ENCODE measurements at regions not wholly inside any gene's neighbourhood (a gene's known extent, or its start where the extent isn't known, plus 50 kb on each side); places are given as distances from the start of the nearest gene placed in this dataset.

- DNase-seq (ENCODE audit: low read depth, low spot score) (no peak), ATAC-seq (no peak), FAIRE-seq (no peak)
- Histone ChIP-seq H3K36me3 (ENCODE audit: control insufficient read depth in 2 of 2, insufficient read depth in 2 of 2, low read length in 1 of 2) (no peaks in the 10 kb centered on the region), H3K79me2 (ENCODE audit: control insufficient read depth, insufficient read depth, low read length) (no peaks in the 10 kb centered on the region), H3K9ac (ENCODE audit: control insufficient read depth, insufficient read depth, low read length) (no peak overlapping the region), H3K27me3 (replicated peaks in 1 of 2; ENCODE audit: control insufficient read depth in 2 of 2, insufficient read depth in 2 of 2, low read length in 1 of 2) (no peaks in the 10 kb centered on the region), H3K4me2 (ENCODE audit: control insufficient read depth, insufficient read depth) (no peak overlapping the region), H2AFZ (ENCODE audit: control insufficient read depth, low read depth, low read length) (no peak overlapping the region), H3K9me3 (replicated peaks; ENCODE audit: control insufficient read depth, insufficient read depth, low read length) (no peaks in the 10 kb centered on the region), H3K27ac (ENCODE audit: control insufficient read depth, insufficient read depth) (no peak overlapping the region), H3K4me3 (no peak overlapping the region), H3K4me1 (ENCODE audit: control insufficient read depth, insufficient read depth, low read length) (no peaks in the 10 kb centered on the region), H4K20me1 (ENCODE audit: control insufficient read depth, insufficient read depth) (no peaks in the 10 kb centered on the region)
- ChIA-PET SMC1A (ENCODE audit: uncharacterized antibody, unreplicated experiment) (no interaction called here), RAD21 (ENCODE audit: unreplicated experiment) (no interaction called here), CTCF (no interaction called here), POLR2A (no interaction called here)
- intact Hi-C loops (cut with micrococcal nuclease; ENCODE audit: unreplicated experiment) = no loop called here
- BruUV-seq (replicated peaks) = no TSS peak
- 26% methylated on average over 6 of the region's 6 CpGs for WGBS (ENCODE audit: insufficient coverage, insufficient replicate concordance, low lambda C conversion rate, missing lambda C conversion rate)
- in situ Hi-C loops (cut with MboI) = no loop called here
- no peak for TF ChIP-seq HDGF (IDR thresholded peaks at IDR 0.05)
- no peak for TF ChIP-seq MEF2B (IDR thresholded peaks at IDR 0.05; ENCODE audit: partially characterized antibody, poor library complexity, severe bottlenecking)
- no peak for TF ChIP-seq NKRF (conservative IDR thresholded peaks at IDR 0.05)
- no peak for TF ChIP-seq ASH2L (IDR thresholded peaks at IDR 0.05; ENCODE audit: borderline replicate concordance, low read depth)
- TF ChIP-seq ZNF384 (IDR thresholded peaks at IDR 0.05; ENCODE audit: borderline replicate concordance, low read depth, low read length) = no peak
- TF ChIP-seq ZNF687 (IDR thresholded peaks at IDR 0.05) = no peak
- no peak for TF ChIP-seq SUPT20H (IDR thresholded peaks at IDR 0.05; ENCODE audit: borderline replicate concordance, control insufficient read depth, low read depth, low read length)
- TF ChIP-seq YBX1 (IDR thresholded peaks at IDR 0.05) = no peak
- TF ChIP-seq, protein P1, sequence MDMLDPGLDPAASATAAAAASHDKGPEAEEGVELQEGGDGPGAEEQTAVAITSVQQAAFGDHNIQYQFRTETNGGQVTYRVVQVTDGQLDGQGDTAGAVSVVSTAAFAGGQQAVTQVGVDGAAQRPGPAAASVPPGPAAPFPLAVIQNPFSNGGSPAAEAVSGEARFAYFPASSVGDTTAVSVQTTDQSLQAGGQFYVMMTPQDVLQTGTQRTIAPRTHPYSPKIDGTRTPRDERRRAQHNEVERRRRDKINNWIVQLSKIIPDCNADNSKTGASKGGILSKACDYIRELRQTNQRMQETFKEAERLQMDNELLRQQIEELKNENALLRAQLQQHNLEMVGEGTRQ (IDR thresholded peaks at IDR 0.05; ENCODE audit: borderline replicate concordance, low read depth, low read length) = no peak
- TF ChIP-seq, protein P2, sequence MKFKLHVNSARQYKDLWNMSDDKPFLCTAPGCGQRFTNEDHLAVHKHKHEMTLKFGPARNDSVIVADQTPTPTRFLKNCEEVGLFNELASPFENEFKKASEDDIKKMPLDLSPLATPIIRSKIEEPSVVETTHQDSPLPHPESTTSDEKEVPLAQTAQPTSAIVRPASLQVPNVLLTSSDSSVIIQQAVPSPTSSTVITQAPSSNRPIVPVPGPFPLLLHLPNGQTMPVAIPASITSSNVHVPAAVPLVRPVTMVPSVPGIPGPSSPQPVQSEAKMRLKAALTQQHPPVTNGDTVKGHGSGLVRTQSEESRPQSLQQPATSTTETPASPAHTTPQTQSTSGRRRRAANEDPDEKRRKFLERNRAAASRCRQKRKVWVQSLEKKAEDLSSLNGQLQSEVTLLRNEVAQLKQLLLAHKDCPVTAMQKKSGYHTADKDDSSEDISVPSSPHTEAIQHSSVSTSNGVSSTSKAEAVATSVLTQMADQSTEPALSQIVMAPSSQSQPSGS (IDR thresholded peaks at IDR 0.05; ENCODE audit: low read length) = no peak
- TF ChIP-seq GABPA (IDR thresholded peaks at IDR 0.05; ENCODE audit: low read depth) = no peak
- no peak for TF ChIP-seq SP1 (IDR thresholded peaks at IDR 0.05; ENCODE audit: low read depth, low read length)
- TF ChIP-seq E2F8 (IDR thresholded peaks at IDR 0.05; ENCODE audit: low read depth, partially characterized antibody) = no peak
- no peak for TF ChIP-seq TAF1 (IDR thresholded peaks at IDR 0.05; ENCODE audit: borderline replicate concordance, low read depth, low read length)
Observed at GRCh38 chr5:167864801-167865200, 426.6 kb upstream of the WWC1 start.

Measured in GM12878 (cell line).